OCI-LY1 (cell line): ENCODE measurements at regions not wholly inside any gene's neighbourhood (a gene's known extent, or its start where the extent isn't known, plus 50 kb on each side); places are given as distances from the start of the nearest gene placed in this dataset.

Experiments used
- CTCF ChIP-seq: fragments of 200-600 bp; sonication (generic), shearing (Covaris generic); IDR thresholded peaks from 2 replicates; pipeline ENCODE4 v1.5.1; 2017; ENCODE audit warnings: mild to moderate bottlenecking, antibody characterized with exemption, low read length, moderate library complexity, mixed read lengths
- EZH2 ChIP-seq: fragments of 200-600 bp; sonication (generic), shearing (Covaris generic); IDR thresholded peaks from 2 replicates; pipeline ENCODE4 v1.8.0; 2017; ENCODE audit warnings: borderline replicate concordance, mixed run types, mild to moderate bottlenecking, antibody characterized with exemption, low read length, moderate library complexity, mixed read lengths

DNA sequence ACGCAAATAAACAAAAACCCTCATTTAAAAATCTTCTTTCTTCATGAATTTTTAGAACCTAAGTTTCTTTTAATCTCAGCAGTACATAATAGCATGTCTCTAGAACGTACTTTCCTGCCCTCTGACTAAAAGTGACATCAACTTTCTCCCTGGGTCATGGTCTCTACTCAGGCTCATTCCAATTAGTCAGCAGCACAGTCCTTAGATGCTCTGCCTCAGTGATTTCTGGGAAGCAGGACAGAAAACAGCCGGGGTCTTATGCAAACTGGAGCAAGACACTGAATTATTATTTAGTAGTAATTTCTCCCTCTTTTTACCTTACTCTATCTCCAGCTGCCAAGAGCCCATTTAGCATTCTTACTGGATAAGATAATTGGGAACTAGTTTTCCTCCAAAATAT, 365.2 kb downstream of the TUSC7 start:
- TF ChIP-seq CTCF: no peak
- no peak for TF ChIP-seq EZH2
